Spleen (tissue), 11 donors: ENCODE measurements at regions not wholly inside any gene's neighbourhood (a gene's known extent, or its start where the extent isn't known, plus 50 kb on each side); places are given as distances from the start of the nearest gene placed in this dataset.

Experiments
- DNase-seq: peaks from one replicate; pipeline ENCODE4 v3.0.0-alpha.2; 2020
- H3K27ac ChIP-seq, 8 donors: fragments of 200-600 bp; sonication (generic) in 7 of 8; 1 replicate in 4 of 8; 2 replicates in 4 of 8; pipeline versions ENCODE4 v1.5.0 to v1.8.0; 2016 to 2021; ENCODE audit warnings: inconsistent platforms in 4 of 8, mild to moderate bottlenecking in 4 of 8, moderate library complexity in 1 of 8
- H3K27me3 ChIP-seq, 7 donors: fragments of 200-600 bp; sonication (generic) in 6 of 7; replicated peaks in 1 of 7; 1 replicate in 4 of 7; 2 replicates in 3 of 7; pipeline versions ENCODE4 v1.5.0 to v1.8.0; 2016 to 2021; ENCODE audit warnings: inconsistent platforms in 3 of 7, mild to moderate bottlenecking in 1 of 7
- H3K36me3 ChIP-seq, 6 donors: fragments of 200-600 bp; sonication (generic) in 5 of 6; 1 replicate in 4 of 6; 2 replicates in 2 of 6; pipeline versions ENCODE4 v1.5.0 to v1.8.0; 2016 to 2021; ENCODE audit warnings: inconsistent platforms in 2 of 6
- H3K4me1 ChIP-seq, 6 donors: fragments of 200-600 bp; sonication (generic) in 5 of 6; 1 replicate in 3 of 6; 2 replicates in 3 of 6; pipeline versions ENCODE4 v1.5.0 to v1.8.0; 2016 to 2021; ENCODE audit warnings: inconsistent platforms in 3 of 6
- H3K4me3 ChIP-seq, 8 donors: fragments of 200-600 bp; sonication (generic) in 7 of 8; 1 replicate in 4 of 8; 2 replicates in 4 of 8; pipeline versions ENCODE4 v1.5.0 to v1.8.0; 2016 to 2021; ENCODE audit warnings: inconsistent platforms in 4 of 8, mild to moderate bottlenecking in 4 of 8, moderate library complexity in 2 of 8
- H3K9me3 ChIP-seq, 8 donors: fragments of 200-600 bp; sonication (generic) in 7 of 8; 1 replicate in 4 of 8; 2 replicates in 4 of 8; pipeline versions ENCODE4 v1.5.0 to v1.8.0; 2016 to 2021; ENCODE audit warnings: inconsistent platforms in 4 of 8
- CTCF ChIP-seq, 11 experiments: fragments of 200-600 bp in 7 of 11; fragments of 450-650 bp in 4 of 11; sonication (generic) in 4 of 11; IDR thresholded peaks in 8 of 11; conservative IDR thresholded peaks in 3 of 11; 1 replicate in 7 of 11; 2 replicates in 4 of 11; pipeline versions ENCODE4 v1.4.0 to v1.8.0; 2016 to 2021; ENCODE audit warnings: antibody characterized with exemption in 11 of 11, inconsistent platforms in 4 of 11, mild to moderate bottlenecking in 1 of 11
- POLR2A ChIP-seq, 3 donors: fragments of 450-650 bp; IDR thresholded peaks; one replicate each; pipeline ENCODE4 v1.5.1; 2017; ENCODE audit warnings: antibody characterized with exemption in 3 of 3, mild to moderate bottlenecking in 1 of 3
- POLR2AphosphoS5 ChIP-seq, 3 donors: sonication (generic); formaldehyde crosslinking; IDR thresholded peaks; one replicate each; pipeline ENCODE4 v1.5.1; 2017; ENCODE audit warnings: antibody characterized with exemption in 3 of 3
- WGBS, 5 donors: extraction: QIAGEN DNeasy Blood & Tissue Kit in 3 of 5; methylation state at CpG; one replicate each; pipeline versions ENCODE4 v1.1.5 to v1.1.7; 2013 to 2018; 5-methylcytosine and 5-hydroxymethylcytosine counted together
- intact Hi-C: fragments of 100-400 bp; cut with DNase I; formaldehyde crosslinking; loops from one replicate; pipeline ENCODE4 v1.15.0; 2023; ENCODE audit warnings: low total_unique reads
- donor health status: healthy with polysubstance abuse.
- donor health status: DM: no; HTN: no; CAD: no; lungs with moderate emphysema.
- donor health status: DM: no; HTN: no; CAD: no.
- donor health status: Bipolar disorder and iron deficiency.
- donor health status: healthy.
- donor health status: DM: no; HTN: no; CAD: no.
- donor health status: DM: yes; HTN: yes; CAD: no.

DNA sequence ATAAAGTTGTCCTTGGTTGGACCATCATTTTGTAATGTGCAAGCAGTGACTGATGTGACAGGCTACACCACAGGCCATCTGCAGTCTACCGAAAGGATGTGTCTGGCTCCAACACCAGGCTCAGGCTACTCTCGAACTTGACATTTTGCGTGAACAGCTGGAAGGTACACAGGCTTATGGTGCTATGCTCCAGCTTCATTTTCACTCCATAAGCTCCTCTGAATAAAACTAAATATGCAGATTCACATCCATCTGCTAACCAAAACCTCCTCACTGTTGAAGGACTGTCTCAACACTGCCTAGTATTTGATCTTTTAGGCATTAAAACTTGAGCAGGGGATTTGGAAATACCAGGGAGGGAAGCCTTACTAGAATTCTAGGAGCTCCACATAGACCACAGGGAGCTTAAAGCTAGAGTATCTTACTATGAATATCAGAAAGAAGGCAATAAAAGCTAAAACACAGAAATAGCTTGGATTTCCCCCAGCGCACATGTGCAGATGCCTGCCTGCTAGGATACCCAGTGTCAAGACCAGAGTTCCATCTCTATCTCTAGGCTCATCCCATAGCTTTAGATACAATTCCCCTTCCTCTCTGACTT, 383.9 kb upstream of the FAT3 start:
- Histone ChIP-seq H3K27ac (no peak overlapping the region), H3K36me3 (no peaks in the 10 kb centered on the region), H3K27me3 (no peaks in the 10 kb centered on the region), H3K4me3 (no peak overlapping the region), H3K9me3 (no peaks in the 10 kb centered on the region), H3K4me1 (no peaks in the 10 kb centered on the region)
- TF ChIP-seq POLR2A (IDR thresholded peaks at IDR 0.05) (no peak), POLR2AphosphoS5 (IDR thresholded peaks at IDR 0.05) (no peak), CTCF (IDR thresholded peaks at IDR 0.05 in 8 of 11, conservative IDR thresholded peaks at IDR 0.05 in 3 of 11) (no peak)
- no peak for DNase-seq
- intact Hi-C loops: no loop called here
- 86 to 96% (median 93%) methylated on average over 4 of the region's 4 CpGs for WGBS, 5 donors

- 73 to 80% (median 77%) methylated on average over 2 of the region's 2 CpGs for WGBS, 5 donors
- H3K4me1 ChIP-seq: no peaks in the 10 kb centered on the region
- intact Hi-C loops: no loop called here
These were observed 386.9 kb upstream of the FAT3 start for GRCh38 chr11:91837411-91838330.

GRCh38 chr11:91835051-91835560, 389.5 kb upstream of the FAT3 start:
- DNase-seq: no peak

More at GRCh38 chr11:91837411-91838330, 386.9 kb upstream of the FAT3 start:
- TF ChIP-seq POLR2A (IDR thresholded peaks at IDR 0.05) (no peak), CTCF (IDR thresholded peaks at IDR 0.05 in 8 of 11, conservative IDR thresholded peaks at IDR 0.05 in 3 of 11) (no peak), POLR2AphosphoS5 (IDR thresholded peaks at IDR 0.05) (no peak)
- Histone ChIP-seq H3K9me3 (peaks cover 0 to 9% (median 0%) of the 10 kb centered on the region in 8 donors), H3K27me3 (no peaks in the 10 kb centered on the region), H3K36me3 (no peaks in the 10 kb centered on the region), H3K27ac (no peak overlapping the region), H3K4me3 (no peak overlapping the region)
- no peak for DNase-seq

More at GRCh38 chr11:91835051-91835560, 389.5 kb upstream of the FAT3 start:
- no peak overlapping the region for H3K4me3 ChIP-seq
- no peaks in the 10 kb centered on the region for H3K36me3 ChIP-seq
- H3K9me3 ChIP-seq: peaks cover 0 to 27% (median 7%) of the 10 kb centered on the region in 8 donors
- no peaks in the 10 kb centered on the region for H3K4me1 ChIP-seq
- WGBS, 5 donors: 68 to 85% (median 81%) methylated on average over 3 of the region's 3 CpGs
- no peak for TF ChIP-seq POLR2AphosphoS5 (IDR thresholded peaks at IDR 0.05)
- no peak for TF ChIP-seq CTCF (IDR thresholded peaks at IDR 0.05 in 8 of 11, conservative IDR thresholded peaks at IDR 0.05 in 3 of 11)
- TF ChIP-seq POLR2A (IDR thresholded peaks at IDR 0.05): no peak
- H3K27me3 ChIP-seq: no peaks in the 10 kb centered on the region
- intact Hi-C loops: no loop called here
- no peak overlapping the region for H3K27ac ChIP-seq
